ENCODE measurements at regions not wholly inside any gene's neighbourhood (a gene's known extent, or its start where the extent isn't known, plus 50 kb on each side); places are given as distances from the start of the nearest gene placed in this dataset.

DNA sequence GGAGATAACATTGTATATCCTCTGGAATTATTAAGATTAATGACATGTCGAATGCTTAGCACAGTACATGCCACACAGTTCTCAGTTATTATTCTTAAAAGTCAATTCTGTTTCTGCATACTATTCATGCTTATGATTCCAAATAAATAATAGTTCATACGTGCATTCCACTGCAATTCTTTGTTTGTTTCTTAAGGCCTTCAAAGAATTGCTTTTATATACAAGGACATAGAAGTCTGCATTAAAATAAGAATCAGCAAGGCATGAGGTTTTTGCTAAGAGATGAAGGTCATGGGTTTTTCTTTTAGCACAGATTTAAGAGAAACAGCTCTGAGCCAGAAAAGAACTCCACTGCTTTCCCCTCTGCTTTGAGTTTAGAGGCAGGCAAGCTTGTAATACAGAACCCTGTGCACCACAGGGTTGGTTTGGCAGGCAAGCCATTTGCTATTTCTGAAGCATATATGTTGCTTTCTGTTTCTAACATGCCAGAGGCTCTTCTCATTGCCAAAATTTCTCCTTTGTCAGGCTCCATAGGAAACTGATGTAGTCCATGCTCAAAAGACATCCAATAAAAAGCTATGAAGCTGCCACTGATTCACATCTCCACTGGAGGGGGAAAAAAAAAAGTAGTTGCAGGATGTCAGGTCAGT, 420.6 kb upstream of the TYRP1 start:
- no peak for DNase-seq
- H3K4me1 ChIP-seq = no peaks in the 10 kb centered on the region

DNA sequence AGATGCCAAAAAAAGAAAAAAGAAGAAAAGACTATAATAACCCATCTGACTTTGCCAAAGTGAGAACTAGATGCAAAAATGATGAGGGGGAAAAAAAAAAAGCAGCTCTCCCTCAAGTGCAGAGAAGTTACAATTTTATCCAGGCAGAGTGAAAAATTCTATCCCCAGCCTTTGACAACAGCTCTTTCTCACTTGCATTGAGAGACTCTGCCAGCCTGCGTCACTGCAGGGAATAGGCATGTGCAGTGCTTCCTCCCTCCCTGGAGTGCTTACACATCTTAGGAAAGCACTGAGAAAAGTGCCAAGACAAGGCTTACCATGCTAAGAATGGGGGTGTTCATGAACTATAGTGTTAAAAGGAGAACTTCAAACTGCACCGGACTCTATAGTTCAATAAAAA, 418.6 kb upstream of the TYRP1 start:
- TF ChIP-seq POLR2A (IDR thresholded peaks at IDR 0.05) = no peak
- TF ChIP-seq CTCF (IDR thresholded peaks at IDR 0.05) = no peak
- no peak overlapping the region for H3K27ac ChIP-seq
- H3K4me1 ChIP-seq = no peaks in the 10 kb centered on the region
- H3K27me3 ChIP-seq = no peaks in the 10 kb centered on the region
- 37 to 48% methylated on average over 2 of the region's 2 CpGs for WGBS, 2 donors
- peak; percentile 27 for DNase-seq
- intact Hi-C loops (cut with DNase I; ENCODE audit: low total_unique reads) = no loop called here
- H3K4me3 ChIP-seq = no peak overlapping the region
- H3K9me3 ChIP-seq = no peaks in the 10 kb centered on the region
- H3K36me3 ChIP-seq (ENCODE audit: low read depth, missing control alignments) = no peaks in the 10 kb centered on the region

More for the DNA sequence above, 420.6 kb upstream of the TYRP1 start:
- Histone ChIP-seq H3K27me3 (no peaks in the 10 kb centered on the region), H3K9me3 (no peaks in the 10 kb centered on the region), H3K27ac (no peak overlapping the region), H3K4me3 (no peak overlapping the region), H3K36me3 (ENCODE audit: low read depth, missing control alignments) (no peaks in the 10 kb centered on the region)
- WGBS, 2 donors = 43 to 58% methylated on average over 2 of the region's 2 CpGs
- intact Hi-C loops (cut with DNase I; ENCODE audit: low total_unique reads) = no loop called here
- TF ChIP-seq CTCF (IDR thresholded peaks at IDR 0.05) (no peak), POLR2A (IDR thresholded peaks at IDR 0.05) (no peak)

DNA sequence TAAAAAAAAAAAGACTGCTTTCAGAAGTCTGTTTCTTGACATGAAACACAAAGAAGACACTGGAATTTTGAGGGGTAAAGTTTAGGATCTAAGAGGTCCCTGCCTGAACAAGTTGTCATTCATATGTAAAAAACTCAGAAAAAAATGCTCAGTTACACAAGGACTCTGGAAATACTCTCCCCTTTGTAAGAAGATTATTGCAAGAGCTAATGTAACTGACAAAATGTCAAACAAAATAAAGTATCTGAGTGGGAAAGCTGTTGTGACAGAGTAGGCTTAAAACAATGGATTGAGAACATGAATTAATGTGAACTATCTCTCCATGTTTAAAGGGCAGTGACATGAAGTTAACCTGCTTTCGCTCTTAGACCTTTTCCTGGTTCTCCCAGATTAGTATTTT, 416.7 kb upstream of the TYRP1 start:
- Histone ChIP-seq H3K4me3 (no peak overlapping the region), H3K4me1 (no peaks in the 10 kb centered on the region), H3K27ac (no peak overlapping the region), H3K9me3 (no peaks in the 10 kb centered on the region), H3K36me3 (ENCODE audit: low read depth, missing control alignments) (no peaks in the 10 kb centered on the region), H3K27me3 (no peaks in the 10 kb centered on the region)
- no peak for DNase-seq
- TF ChIP-seq POLR2A (IDR thresholded peaks at IDR 0.05) (no peak), CTCF (IDR thresholded peaks at IDR 0.05) (no peak)
- 95 to 97% methylated on average over 1 of the region's 1 CpG for WGBS, 2 donors
- intact Hi-C loops (cut with DNase I; ENCODE audit: low total_unique reads) = no loop called here

DNA sequence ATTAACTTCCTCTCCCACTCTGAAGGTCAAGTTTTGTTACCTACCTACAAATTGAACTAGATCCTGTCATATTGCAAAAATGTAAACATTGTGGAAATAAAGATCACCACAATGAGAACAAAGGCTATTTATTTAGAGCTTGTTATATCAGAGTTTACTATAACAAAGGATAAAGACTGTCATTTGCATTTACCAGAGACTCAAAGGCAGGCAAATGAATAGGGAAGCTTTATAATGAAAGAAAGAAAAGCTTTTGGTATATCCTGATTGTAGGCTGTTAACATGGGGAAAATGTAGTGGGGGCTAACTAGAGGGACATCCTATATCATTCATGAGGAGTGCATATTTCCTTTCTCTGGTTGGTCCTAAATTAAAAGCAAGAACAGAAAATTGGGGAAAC, 403.5 kb upstream of the TYRP1 start:
- intact Hi-C loops (cut with DNase I; ENCODE audit: low total_unique reads) = no loop called here
- H3K9me3 ChIP-seq = no peaks in the 10 kb centered on the region
- no peaks in the 10 kb centered on the region for H3K4me1 ChIP-seq
- no peaks in the 10 kb centered on the region for H3K36me3 ChIP-seq (ENCODE audit: low read depth, missing control alignments)
- H3K27me3 ChIP-seq = no peaks in the 10 kb centered on the region
- no peak for TF ChIP-seq CTCF (IDR thresholded peaks at IDR 0.05)
- TF ChIP-seq POLR2A (IDR thresholded peaks at IDR 0.05) = no peak
- H3K4me3 ChIP-seq = no peak overlapping the region
- DNase-seq = no peak
- H3K27ac ChIP-seq = no peak overlapping the region

GRCh38 chr9:12290166-12290869, 402.9 kb upstream of the TYRP1 start:
- H3K36me3 ChIP-seq (ENCODE audit: low read depth, missing control alignments) = no peaks in the 10 kb centered on the region
- no peaks in the 10 kb centered on the region for H3K9me3 ChIP-seq
- WGBS, 2 donors = 83% methylated on average over 3 of the region's 3 CpGs; no CpG with 5 or more reads in 1 of the 2 donors
- H3K27ac ChIP-seq = no peak overlapping the region
- no peak overlapping the region for H3K4me3 ChIP-seq
- intact Hi-C loops (cut with DNase I; ENCODE audit: low total_unique reads) = no loop called here
- no peaks in the 10 kb centered on the region for H3K4me1 ChIP-seq
- DNase-seq = no peak
- no peaks in the 10 kb centered on the region for H3K27me3 ChIP-seq
- TF ChIP-seq CTCF (IDR thresholded peaks at IDR 0.05) = no peak
- TF ChIP-seq POLR2A (IDR thresholded peaks at IDR 0.05) = no peak
